GM19043 (cell line): ENCODE measurements at regions not wholly inside any gene's neighbourhood (a gene's known extent, or its start where the extent isn't known, plus 50 kb on each side); places are given as distances from the start of the nearest gene placed in this dataset.

Source experiments
- ATAC-seq: cut with Tn5 transposase; IDR thresholded peaks from one replicate; pipeline ENCODE4 v1.9.1; 2021; ENCODE audit warnings: low read depth; ENCODE audit not compliant: unreplicated experiment

- no peak for ATAC-seq
These were observed 582.4 kb downstream of the BRINP1 start for GRCh38 chr9:118786877-118787276.

- no peak for ATAC-seq
These were observed 560.0 kb downstream of the BRINP1 start for GRCh38 chr9:118809160-118809625.

DNA sequence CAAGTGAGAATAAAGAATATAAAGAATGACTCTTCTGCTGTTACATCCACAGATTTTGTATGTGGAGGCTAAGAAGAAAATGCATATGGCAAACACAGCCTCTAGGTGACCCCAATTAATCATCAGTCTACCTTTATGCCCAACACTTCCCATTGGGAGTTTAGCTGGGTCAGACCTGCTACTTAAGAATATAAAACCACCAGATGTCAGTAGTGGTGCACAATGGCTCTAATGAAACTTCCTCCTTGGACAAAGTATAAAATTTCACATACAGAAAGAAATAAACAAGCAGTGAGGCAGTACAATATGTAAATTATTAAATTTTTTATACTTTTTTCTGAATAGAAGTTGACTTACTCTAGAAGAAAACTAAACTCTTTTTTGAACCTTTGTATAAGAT lies 539.9 kb downstream of the BRINP1 start:
- no peak for ATAC-seq

GRCh38 chr9:118832371-118832770 lies 536.9 kb downstream of the BRINP1 start:
- no peak for ATAC-seq

GRCh38 chr9:118836891-118837290 lies 532.3 kb downstream of the BRINP1 start:
- ATAC-seq = no peak

GRCh38 chr9:118871531-118871930 lies 497.7 kb downstream of the BRINP1 start:
- no peak for ATAC-seq

DNA sequence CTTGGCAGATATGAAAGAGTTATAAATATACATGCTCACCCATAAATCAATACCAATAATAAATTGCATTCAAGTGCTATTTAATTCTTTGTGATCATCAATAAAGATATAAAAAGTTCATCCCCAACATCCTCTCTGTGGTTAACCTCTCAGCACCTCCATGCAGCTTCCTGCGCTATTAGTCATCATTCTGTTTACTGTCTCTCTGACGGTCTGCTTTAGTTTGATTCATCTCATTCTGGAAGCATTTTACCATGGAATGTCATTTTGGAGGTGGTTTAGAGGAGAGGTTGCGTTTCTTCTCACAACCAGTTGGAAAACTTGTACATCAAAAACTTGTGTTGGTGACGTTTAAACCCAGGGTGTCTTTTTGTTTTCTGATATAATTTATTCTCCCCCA lies 486.6 kb downstream of the BRINP1 start:
- no peak for ATAC-seq

- no peak for ATAC-seq
These were observed 485.8 kb downstream of the BRINP1 start for GRCh38 chr9:118883411-118883810.

- ATAC-seq = no peak
These were observed 478.0 kb downstream of the BRINP1 start for GRCh38 chr9:118891213-118891612.

DNA sequence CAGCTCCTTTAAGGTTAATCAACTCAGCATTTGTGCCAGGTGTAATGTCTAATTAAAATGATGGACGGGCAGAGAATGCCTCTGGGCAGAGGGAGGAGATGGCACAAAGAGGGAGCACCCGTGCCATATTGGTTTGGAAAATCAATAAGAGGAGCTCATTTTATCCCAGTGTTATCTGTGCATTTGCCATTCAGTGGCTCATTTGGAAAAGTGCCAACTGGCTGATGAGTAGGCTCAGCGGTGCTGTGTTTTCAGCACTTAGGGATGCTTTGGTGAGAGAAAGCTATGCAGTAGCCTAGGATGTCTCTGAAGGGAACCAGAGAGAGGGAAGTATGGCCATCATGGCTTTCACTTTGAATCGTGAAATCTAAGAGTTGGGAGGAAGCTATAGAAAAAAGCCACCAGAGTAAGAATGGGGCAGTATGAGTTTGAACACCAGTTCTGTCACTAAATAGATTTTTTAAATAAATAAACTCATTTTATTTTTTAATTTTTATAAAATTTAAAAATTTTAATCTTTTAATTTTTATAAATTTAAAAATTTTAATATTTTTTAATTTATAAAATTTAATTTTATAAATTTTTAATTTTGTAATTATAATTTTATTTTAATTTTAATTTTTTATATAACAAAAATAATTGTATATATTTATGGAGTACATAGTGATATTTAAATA lies 472.8 kb downstream of the BRINP1 start:
- no peak for ATAC-seq

- ATAC-seq = no peak
These were observed 451.1 kb downstream of the BRINP1 start for GRCh38 chr9:118918180-118918579.

- no peak for ATAC-seq
These were observed 440.5 kb downstream of the BRINP1 start for GRCh38 chr9:118928722-118929121.

DNA sequence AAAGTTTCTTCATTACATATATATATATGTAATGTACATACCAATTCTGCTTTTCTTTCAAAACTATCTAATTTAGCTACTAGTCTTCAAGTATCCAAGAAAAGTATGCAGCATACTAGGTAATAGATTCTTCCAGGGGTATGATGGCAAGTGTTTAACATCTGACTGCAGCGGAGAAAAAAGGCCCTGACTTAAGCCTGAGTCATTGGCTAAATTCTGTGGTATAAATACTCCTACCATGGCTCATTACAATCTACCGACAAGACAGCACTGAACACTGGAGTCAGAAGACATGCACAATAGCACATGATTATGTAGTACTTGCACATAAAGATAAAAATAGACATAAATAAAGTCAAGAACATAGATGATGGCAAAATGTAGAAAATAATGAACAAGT lies 439.9 kb downstream of the BRINP1 start:
- no peak for ATAC-seq

- no peak for ATAC-seq
These were observed 437.3 kb downstream of the BRINP1 start for GRCh38 chr9:118931941-118932340.

GRCh38 chr9:118938581-118938980 lies 430.7 kb downstream of the BRINP1 start:
- no peak for ATAC-seq

DNA sequence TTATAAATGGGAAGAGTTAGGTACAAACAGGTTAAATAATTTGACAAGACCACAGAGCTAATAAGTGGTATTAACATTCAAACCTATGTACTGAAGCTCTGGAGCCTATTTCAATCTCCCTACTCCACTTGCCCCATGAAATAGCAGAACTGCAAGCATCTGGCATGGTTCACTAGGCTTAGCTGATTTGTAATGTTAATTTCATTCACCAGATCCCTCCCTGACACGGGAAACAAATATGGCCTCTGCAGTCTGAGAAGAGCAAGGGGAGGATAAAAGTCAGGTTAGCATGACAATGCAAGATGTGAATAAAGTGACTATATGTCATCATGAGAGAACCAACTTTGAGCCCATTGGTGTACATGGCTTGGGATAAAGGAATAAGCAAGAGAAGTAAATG lies 428.8 kb downstream of the BRINP1 start:
- no peak for ATAC-seq

- no peak for ATAC-seq
These were observed 422.6 kb downstream of the BRINP1 start for GRCh38 chr9:118946669-118947068.

- ATAC-seq = no peak
These were observed 414.4 kb downstream of the BRINP1 start for GRCh38 chr9:118954857-118955256.

GRCh38 chr9:118957585-118957984 lies 411.6 kb downstream of the BRINP1 start:
- ATAC-seq = no peak

DNA sequence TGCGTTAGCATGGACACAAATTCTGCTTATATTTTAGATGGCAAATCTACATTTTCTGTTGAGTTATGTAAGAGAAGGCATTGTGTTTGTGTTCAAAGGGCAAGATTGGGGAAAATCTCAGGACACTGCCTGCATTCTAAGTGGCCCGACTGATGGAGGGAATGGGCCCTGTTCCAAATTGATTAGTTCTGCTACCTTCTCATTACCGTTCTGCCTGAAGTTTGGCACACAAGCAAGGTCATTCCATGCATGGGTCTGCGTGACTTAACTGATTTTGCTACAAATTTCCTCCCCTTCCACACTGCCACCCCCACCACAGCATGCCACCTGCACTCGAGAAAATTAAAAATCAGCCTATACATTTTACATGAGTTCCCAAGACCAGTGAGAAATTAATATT lies 409.9 kb downstream of the BRINP1 start:
- no peak for ATAC-seq

DNA sequence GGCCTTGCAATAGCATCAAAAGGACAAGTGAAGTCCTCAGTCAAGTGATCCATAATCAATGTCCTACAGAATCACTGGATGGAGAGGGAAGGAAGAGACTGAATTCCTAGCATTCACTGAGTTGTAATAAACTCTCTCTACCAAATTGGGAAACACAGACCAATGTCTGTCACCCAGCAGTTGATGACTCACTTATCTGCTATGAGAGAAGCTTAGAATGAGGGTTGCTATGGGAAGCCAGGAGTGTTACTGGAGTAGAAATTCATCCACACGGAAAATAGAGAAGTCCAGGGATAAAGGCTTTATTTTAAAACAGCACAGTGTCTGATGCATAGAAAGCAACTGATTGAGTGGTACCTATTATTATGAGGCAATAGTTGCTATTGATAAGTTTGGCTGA lies 407.4 kb downstream of the BRINP1 start:
- no peak for ATAC-seq

GRCh38 chr9:118962426-118962825 lies 406.8 kb downstream of the BRINP1 start:
- ATAC-seq = no peak

DNA sequence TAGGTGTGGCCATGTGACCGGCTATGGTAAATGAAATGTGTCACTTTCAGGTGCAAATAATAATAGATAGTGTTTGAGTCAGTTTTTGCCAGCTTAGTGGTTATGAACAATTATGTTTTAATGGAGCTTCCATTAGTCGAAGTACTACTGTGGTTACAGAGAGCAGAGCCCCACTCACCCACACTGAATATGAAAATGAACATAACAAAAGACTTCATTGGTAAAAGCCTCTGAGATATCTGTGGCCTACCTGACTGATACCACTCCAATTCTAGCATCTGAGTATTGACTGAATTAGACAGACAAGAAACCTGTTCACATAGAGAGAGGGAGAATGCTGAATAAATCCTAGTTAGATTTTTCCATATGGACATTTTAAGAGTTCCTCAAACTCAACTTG lies 405.6 kb downstream of the BRINP1 start:
- no peak for ATAC-seq
